GM18507 (cell line): ENCODE measurements at regions not wholly inside any gene's neighbourhood (a gene's known extent, or its start where the extent isn't known, plus 50 kb on each side); places are given as distances from the start of the nearest gene placed in this dataset.

Experiments used
- DNase-seq: peaks from one replicate; pipeline ENCODE4 v3.0.0; 2011; ENCODE audit warnings: low read depth; ENCODE audit not compliant: insufficient read length; ENCODE audit errors: extremely low spot score
- FAIRE-seq: peaks from 2 replicates; lab custom pipeline; 2011; peaks lifted over from hg19 to GRCh38; lab: Jason Lieb, UNC

- no peak for FAIRE-seq
- DNase-seq: no peak
Measured at GRCh38 chr2:234841321-234842015, 110.3 kb upstream of the SH3BP4 start.

GRCh38 chr2:234840336-234840735, 111.5 kb upstream of the SH3BP4 start:
- FAIRE-seq (no peak), DNase-seq (no peak)

- no peak for FAIRE-seq
- DNase-seq: no peak
Measured at GRCh38 chr2:234839285-234839684, 112.5 kb upstream of the SH3BP4 start.

GRCh38 chr2:234836271-234836670, 115.5 kb upstream of the SH3BP4 start:
- FAIRE-seq (no peak), DNase-seq (no peak)

GRCh38 chr2:234835738-234836137, 116.1 kb upstream of the SH3BP4 start:
- FAIRE-seq: no peak
- DNase-seq: no peak

- DNase-seq (no peak), FAIRE-seq (no peak)
Measured at GRCh38 chr2:234834228-234834923, 117.4 kb upstream of the SH3BP4 start.

GRCh38 chr2:234830853-234831252, 121.0 kb upstream of the SH3BP4 start:
- DNase-seq: no peak
- FAIRE-seq: no peak

GRCh38 chr2:234829074-234829455, 122.8 kb upstream of the SH3BP4 start:
- no peak for FAIRE-seq
- no peak for DNase-seq

GRCh38 chr2:234828382-234829073, 123.3 kb upstream of the SH3BP4 start:
- FAIRE-seq: no peak
- no peak for DNase-seq

- FAIRE-seq (no peak), DNase-seq (no peak)
Measured at GRCh38 chr2:234827096-234827860, 124.5 kb upstream of the SH3BP4 start.

- FAIRE-seq (no peak), DNase-seq (no peak)
Measured at GRCh38 chr2:234826681-234827080, 125.1 kb upstream of the SH3BP4 start.

GRCh38 chr2:234825616-234826015, 126.2 kb upstream of the SH3BP4 start:
- no peak for DNase-seq
- FAIRE-seq: no peak

GRCh38 chr2:234823877-234824376, 127.9 kb upstream of the SH3BP4 start:
- FAIRE-seq (no peak), DNase-seq (no peak)

- FAIRE-seq: no peak
- DNase-seq: no peak
Measured at GRCh38 chr2:234823196-234823876, 128.5 kb upstream of the SH3BP4 start.

- no peak for FAIRE-seq
- DNase-seq: no peak
Measured at GRCh38 chr2:234821946-234822475, 129.8 kb upstream of the SH3BP4 start.

- FAIRE-seq: no peak
Measured at GRCh38 chr2:234818937-234819336, 132.9 kb upstream of the SH3BP4 start.

GRCh38 chr2:234816491-234816890, 135.3 kb upstream of the SH3BP4 start:
- FAIRE-seq: no peak
- no peak for DNase-seq

More at GRCh38 chr2:234818937-234819336, 132.9 kb upstream of the SH3BP4 start:
- DNase-seq: no peak

- DNase-seq: no peak
- no peak for FAIRE-seq
Measured at GRCh38 chr2:234816056-234816455, 135.8 kb upstream of the SH3BP4 start.

- no peak for DNase-seq
- FAIRE-seq: no peak
Measured at GRCh38 chr2:234814374-234814773, 137.4 kb upstream of the SH3BP4 start.
